NCI-H526 treated with DMSO at 0.1 percent for 48 hours (cell line): ENCODE measurements at regions not wholly inside any gene's neighbourhood (a gene's known extent, or its start where the extent isn't known, plus 50 kb on each side); places are given as distances from the start of the nearest gene placed in this dataset.
A peak's percentile ranks its signal among the peaks of the same experiment; 100 is the strongest.

Experiments
- DNase-seq: peaks from one replicate; lab custom pipeline; 2025; lab: John Stamatoyannopoulos, UW

DNA sequence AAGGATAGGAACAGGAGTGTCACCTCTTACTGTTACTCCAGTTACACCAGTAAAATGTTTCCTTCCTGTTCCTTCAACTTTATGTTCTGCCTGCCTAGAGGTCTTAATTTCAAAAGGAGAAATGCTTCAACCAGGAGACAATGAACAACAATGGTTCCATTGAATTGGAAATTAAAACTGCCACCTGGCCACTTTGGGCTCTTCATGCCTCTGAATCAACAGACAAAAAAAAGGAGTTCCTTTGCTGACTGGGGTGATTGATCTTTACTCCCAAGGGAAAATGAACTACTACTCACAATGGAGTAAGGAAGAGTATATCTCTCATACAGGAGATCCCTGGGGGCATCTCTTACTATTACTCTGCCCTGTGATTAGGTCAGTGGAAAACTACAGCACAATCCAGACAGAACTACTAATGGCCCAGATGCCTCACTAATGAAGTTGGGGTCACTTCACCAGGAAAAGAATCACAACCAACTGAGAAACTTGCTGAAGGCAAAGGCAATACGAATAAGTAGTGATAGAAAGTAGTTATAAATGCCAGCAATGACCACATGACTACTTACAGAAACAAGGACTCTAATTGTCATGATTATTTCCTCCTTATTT is 76.6 kb upstream of the PRDX6 start:
- no peak for DNase-seq

DNA sequence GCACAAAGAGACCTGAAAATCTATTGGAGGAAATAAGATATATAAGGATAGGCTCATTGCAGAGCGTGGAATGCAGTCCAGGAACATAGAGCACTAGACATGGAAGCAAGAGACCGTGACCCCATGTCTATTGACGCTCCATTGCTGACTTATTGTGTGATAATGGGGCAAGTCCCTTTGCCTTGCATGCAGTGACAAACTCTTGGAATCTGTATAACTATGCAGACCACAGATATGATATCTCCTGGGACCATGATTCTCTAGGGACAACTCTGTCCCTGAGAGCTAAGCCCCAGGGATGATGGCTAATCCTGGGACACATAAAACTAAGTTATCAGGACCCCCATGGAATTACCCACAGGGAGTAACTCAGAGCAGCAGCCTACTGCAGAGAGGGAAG is 73.1 kb upstream of the PRDX6 start:
- DNase-seq, result no peak

DNA sequence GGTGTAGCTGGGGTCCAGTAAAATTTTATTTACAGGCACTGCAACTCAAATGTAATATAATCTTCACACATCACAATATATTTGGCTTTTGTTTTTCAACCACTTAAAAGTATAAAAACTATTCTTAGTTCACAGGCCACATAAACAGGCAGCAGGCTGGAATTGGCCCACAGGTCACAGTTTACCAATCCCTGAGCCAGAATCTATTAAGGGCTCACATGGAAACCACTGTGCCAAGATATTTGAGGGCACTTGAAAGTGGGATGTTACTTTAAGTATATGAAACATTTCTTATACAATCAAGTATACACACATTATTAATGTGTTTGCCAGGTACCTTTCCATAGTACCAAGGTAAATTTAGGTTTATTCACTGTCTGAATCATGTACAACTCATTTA is 71.9 kb upstream of the PRDX6 start:
- no peak for DNase-seq

DNA sequence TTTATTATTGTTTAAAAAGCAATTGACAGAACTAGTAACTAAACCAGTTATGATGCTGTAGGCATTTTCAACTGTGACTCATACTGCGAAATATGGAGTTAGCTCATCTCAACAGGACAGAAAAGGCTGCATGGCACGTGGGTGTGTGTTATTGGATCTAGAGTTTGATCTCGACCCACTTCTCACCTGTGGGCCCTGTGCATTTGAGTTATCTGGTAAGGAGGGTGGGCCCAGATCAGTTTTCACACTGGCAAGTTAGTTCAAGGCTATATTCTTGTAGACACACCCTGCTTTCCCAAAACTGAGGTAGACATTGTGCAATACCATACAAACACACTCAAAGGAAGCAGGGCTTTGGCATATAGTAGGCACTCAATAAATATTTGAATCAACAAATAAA is 71.3 kb upstream of the PRDX6 start:
- no peak for DNase-seq

DNA sequence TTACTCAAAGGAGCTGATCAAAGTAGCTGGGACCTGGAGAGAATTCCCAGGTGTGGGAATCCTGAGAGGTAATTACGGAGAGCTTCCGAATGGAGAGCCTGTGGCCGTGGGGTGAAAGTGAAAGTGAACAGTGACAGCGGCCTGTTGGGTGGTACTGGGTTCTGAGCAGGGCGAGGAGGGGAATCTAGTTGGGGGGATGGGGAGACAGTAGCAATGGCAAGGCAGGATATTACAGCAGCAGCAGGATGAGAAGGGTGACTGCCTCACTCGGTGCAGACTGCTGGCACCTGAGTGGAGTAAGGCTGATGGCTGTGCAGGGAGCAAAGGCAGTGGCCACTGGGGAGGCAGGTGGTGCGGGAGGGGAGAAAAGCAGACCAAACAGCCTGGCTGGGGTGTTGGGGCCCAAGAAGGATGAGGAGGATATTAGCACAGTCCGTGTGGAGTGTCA is 70.3 kb upstream of the PRDX6 start:
- peak; percentile 31 for DNase-seq

DNA sequence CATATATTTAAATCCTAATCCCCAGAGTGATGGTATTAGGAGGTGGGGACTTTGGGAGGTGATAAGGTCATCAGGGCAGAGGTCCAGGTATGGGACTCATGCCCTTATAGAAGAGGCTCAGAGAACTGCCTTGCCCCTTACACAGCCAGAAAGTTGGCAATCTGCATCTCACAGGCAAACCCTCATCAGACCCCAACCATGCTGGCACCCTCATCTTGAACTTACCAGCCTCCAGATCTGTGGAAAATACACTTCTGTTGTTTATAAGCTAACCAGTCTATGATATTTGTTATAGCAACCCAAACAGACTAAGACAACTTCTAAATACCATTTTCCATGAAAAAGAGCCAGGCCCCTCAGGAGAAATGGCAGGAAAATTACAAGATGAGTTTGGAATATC is 69.3 kb upstream of the PRDX6 start:
- DNase-seq, result no peak

DNA sequence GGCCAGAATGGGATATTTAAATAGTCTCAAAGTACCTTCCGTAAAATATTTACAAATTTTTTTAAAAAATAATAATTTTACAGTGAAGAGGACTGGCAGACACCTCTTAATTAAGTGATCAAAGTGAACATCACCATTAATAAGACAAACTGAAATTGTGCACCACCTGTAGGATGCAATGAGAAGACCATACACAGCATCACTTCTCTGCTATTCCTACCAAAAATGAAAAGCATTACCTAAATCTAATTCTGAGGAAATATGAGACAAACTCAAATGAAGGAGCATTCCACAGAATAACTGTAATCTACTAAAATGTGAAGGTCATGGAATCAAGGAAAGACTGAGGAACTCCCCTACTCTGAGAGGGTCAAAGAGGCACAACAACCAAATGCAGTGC is 68.2 kb upstream of the PRDX6 start:
- DNase-seq, result no peak

DNA sequence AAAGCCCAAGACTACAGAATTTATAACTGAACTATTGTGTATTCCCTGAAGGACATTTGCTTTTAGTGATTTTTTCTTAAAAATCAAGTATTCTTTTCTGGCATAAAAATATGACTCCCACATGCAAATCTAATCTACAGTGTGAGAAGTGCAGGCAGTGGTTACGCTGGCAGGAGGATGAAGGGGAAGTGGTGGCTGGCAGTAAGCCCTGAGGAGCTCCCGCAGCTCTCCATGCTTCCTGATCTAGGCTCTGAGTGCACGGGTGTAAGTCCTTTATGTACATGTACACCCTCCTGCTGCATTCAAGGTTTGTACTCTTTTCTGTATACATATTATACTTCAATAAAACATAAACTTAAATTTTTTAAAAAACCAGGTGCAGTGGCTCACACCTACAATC is 67.5 kb upstream of the PRDX6 start:
- DNase-seq, result peak; percentile 71

DNA sequence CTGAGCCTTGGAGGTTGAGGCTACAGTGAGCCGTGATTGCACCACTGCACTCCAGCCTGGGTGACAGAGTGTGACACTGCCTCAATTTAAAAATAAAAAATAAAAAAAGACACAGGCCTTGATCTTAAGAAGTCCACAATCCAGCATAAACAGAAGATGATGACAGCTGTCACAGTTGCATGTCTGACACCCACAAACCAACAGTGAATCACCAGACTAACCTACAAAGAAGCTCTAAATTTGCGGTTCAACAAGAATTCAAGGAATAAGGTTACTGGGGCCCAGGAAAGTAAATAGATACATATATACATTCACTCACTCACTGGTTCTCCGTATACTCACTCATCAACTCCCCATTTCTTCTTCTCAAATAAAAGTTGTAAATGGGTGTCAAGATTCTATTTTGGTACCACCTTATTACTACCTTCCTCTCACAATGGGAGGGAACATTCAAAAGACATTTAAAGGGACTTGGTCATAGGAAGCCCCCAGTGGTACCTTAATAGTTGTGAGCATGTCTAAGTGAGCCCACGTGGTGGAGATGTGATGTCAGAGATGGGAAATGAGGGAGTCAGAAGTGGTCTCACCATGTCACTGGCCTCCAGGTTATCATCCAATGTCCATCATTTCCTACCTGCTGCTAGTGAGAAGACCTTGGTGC is 66.9 kb upstream of the PRDX6 start:
- DNase-seq, result no peak

DNA sequence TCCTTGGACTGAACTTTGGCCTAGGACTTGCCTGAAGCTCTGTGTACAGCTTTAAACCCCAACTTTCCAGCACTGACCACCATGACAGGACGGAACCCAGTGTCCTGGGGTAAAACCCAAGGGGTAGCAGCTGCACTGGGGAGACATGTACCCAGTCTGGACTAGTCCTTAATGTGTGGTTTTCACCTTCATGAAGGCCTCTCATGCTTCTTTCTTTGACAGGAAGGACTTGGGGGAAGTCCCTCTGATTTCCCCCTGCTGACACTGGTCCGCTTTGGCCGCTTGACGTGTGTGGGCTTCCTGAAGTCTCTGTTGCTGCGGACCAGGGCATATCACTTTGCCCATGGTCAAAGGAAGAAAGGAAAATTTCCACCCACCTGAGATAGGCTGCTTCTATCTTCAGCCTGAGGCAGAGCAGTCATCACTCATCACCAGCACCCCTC is 66.3 kb upstream of the PRDX6 start:
- no peak for DNase-seq

DNA sequence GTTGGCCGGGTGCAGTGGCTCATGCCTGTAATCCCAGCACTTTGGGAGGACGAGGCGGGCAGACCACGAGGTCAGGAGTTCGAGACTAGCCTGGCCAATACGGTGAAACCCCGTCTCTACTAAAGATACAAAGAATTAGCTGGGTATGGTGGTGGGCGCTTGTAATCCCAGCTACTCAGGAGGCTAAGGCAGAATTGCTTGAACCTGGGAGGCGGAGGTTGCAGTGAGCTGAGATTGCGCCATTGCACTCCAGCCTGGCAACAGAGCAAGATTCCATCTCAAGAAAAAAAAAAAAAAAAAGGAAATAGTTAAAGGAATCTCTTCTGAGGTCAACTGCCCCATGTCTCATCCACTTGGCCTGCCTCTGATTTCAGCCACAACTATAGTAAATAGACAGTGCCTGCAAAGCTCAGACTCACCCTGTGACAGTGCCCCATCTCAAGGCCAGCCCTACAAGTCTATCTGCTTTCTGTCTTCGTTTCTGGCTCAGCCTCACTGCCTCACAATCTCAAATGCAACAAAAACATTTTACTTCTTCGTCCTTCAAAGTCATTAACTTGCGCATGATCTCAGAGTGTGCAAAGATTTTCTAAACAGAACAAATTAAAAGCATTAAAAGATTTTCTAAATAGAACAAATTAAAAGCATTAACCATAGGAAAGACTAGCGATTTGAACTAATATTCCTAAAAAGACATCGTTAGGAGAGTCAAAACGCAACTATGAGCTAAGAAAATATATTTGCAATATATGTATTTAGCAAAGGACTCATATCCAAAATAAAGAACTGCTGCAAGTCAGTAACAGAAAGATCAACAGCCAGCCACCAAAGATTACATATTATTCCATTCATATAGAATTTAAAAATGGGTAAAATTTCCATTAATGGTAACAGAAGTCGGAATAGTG is 65.0 kb upstream of the PRDX6 start:
- DNase-seq, result no peak

DNA sequence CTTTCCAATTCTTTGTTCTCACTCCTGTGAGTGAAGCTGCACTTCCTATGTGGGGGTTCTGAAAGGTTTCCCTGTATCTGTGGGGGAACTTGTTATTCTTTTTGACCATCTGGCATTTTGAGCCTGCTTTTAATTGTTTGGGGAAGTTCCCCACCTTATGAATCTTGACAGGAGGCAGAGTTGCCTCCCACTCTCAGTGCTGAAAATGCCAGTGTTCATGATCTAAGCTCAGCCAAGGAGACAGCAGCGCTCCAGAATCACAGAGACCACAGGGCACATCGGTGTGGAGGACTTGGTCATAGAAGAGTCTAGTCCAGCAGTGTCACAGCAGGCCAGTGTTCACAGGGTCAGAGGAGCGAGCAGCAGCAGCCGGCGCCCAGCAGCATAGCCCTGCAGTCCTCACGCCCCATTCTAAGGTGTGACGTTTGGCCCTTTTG is 63.8 kb upstream of the PRDX6 start:
- DNase-seq, result no peak

DNA sequence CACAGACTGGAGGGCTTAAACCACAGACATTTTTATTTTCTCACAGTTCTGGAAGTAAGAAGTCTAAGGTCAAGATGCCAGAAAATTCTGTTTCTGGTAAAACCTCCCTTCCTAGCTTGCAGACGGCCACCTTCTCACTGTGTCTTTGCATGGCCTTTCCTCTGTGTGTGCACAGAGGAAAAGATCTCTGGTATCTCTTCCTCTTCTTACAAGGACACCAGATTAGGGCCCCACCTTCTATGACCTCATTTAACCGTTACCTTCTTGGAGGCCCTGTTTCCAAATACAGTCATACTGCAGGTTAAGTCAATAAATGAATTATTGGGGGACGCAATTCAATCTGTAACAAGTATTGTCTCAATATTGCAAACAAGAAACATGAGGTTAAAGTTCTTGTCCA is 63.0 kb upstream of the PRDX6 start:
- DNase-seq, result no peak

DNA sequence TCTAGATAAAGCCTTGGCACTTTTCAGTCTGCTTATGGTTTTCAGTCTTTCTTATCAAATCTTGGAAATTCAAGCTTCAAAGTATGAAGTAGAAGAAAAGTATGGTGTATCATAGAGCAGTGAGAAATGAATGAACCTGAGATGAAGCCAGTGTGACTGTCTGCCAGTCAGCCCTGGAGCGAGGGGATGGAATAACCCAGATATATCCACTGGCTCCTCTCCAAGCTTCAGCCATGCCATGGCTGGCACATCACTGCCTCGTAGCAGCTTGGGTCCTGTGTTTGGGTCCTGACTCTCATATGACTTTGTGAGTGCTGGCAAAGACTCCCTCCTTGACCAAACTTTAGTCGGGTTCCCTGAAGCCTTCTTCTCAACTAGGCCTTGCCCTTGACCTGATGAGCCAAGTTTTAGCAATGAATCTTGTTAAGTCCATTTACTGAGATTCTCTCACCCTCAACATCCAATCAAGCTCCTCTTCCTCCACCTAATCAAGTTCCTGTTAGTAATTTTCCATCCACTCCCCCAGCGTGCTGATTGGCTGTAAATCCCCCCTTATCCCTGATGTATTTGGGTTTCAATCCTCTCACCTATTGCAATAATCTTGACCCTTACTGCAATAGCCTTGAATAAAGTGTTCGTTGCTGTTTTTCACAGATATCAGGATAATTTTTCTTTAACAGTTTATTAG is 62.5 kb upstream of the PRDX6 start:
- DNase-seq, result no peak

DNA sequence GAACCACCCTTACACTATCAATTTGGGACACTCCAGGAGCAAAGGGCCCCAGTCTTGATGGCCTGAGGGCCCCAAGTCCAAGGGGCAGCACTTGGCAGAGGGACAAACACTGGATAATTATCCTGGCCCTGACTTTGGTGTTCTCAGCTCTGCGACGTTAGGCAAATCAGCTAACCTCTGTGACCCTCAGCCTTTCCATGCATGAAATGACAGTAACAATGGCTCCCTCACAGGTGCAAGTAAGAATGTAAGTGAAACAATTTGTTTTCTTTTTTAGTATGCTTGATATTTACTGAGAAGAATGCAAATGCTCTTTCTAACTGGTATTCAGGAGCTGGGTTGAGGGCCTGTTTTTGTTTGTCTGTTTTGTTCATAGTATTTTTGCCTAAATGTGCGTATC is 61.6 kb upstream of the PRDX6 start:
- peak; percentile 98 for DNase-seq

DNA sequence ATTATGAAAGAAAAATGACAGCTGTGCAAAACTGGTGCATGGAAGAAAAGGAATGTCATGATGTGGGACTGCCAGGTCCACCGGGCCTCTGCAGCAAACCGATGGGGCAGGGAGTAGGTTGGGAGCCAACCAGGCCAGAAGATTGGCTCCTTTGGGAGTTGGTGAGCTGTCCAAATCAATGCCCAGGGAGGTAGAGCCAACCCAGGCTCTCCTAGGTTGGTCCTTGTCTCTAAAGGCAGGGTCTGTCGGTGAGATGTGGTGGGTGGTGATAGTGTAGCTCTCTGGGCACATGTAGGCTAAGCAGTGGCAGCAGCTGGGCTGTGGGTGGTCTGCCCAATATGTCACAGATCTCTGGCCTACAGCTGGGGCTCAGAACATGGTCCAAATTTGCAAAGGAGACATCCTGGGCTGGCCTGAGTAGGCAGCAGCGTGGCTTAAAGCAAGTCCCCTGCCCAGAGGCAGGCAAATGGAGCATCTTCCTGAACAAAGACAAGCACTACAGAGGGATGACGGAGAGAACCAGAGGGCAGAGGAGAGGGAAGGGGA is 61.2 kb upstream of the PRDX6 start:
- DNase-seq, result no peak

DNA sequence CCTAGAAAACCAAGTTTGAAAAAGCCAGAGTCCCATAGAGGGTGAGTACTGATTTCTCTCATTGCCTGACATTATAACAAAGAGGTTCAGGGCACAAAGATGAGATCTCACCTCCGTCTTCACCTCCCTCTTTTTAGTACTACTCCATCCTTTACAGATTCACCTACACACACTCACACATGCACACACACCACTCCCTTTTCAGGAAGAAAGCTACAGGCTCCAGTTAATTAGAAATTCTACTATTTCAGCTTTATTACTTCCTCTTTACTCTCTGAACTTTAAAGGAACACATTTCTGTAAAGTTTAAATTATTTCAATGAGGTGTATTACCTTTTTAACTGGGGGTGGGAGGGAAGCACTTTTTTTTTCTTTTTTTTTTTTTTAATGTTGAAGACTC is 59.6 kb upstream of the PRDX6 start:
- DNase-seq, result no peak

DNA sequence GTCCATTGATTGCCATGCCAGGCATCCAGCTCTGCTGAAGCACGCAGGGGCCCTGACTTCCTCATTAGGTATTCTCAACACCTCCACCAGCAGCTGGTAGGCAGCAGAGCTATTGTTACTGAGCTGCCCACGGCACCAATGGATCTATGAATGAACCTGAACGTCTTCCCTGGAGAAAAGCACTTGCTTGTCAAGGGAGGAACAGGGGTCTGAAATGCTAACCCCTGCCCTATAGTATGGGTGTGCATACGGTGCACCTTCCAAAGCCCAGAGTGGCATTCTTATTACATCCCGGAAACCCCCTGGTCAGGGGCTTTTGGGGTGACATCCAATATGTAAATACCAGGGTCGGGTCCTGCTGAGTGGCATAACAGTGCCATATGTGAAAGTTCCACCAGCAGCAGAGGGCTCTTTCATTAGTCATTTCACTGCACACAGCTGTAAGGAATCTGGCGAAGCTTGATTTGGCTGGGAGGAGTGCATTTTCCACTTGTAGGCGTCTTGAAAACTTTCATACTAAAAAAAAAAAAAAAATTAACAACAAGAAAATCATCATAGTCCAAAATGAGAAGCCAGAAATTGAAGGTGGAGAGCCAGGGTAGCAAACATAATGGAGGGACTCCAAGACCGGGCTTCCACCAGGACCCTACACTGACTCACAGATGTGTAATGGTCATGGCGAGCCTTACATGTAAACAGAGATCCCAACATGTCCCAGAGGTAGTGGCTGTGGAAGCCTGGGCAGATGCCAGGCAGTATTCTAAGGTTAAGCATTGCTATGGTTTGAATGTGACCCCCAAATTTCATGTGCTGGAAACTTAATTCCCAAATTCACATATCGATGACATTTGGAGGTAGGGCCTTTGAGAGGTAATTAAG is 58.8 kb upstream of the PRDX6 start:
- DNase-seq, result peak; percentile 49

DNA sequence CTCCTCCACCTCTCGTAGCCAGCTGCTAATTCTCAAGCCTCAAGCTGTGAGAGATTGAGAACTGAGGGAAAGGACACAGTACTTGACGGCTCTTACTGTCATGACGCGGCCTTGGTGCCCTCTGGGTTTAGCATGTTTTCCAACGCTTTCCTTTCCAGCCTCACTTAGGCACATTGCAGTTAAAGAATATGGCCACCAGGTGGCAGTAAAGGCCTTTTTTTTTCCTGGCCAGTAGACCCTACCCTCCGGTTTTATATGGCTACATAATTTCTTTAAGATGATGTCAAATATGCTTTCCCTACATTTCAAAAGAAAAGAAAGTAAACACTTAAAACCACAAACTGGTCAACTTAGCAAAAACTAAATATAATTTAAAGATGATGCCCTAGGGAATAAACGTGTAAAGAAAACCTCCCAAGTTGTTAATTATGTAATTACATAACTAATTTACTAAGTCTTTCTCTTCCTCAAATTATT is 56.8 kb upstream of the PRDX6 start:
- DNase-seq, result peak; percentile 94

DNA sequence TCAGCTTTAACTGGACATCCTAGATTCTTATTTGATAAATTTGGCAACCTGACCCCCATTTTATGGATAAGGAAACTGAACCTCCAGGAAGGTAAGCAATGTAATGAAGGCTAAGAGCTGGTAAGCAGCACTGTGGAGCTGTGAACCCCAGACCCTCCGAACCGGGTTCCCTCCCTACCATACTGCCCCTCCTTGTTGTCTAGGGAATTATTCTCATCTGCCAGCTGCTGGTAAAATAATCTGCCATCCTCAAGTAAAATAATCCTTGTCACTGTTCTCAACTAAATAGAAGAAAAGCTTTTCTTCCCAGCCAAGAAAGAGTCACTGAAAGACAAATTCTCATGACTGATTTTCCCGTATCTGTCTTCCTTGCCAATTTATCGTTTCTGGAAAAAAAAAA is 55.8 kb upstream of the PRDX6 start:
- DNase-seq, result no peak

DNA sequence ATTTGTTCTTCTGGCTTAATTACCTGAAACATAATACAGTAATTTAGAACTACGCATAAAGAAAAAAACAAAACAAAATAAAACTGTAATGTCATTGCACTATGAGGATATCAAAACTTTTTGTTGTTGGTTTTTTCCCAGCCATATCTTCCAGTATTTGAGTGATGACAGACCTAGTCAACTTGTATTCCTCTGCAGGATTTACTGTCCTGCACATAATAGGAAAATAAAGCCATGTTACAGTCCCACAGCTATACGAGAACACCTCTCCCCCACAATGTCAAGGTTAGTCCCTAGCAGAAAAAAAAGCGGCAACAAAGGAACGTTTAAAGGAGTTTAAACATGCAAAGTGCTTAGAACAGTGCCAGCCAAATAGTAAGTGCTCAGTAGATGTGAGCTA is 55.3 kb upstream of the PRDX6 start:
- no peak for DNase-seq
